ENCODE measurements at regions not wholly inside any gene's neighbourhood (a gene's known extent, or its start where the extent isn't known, plus 50 kb on each side); places are given as distances from the start of the nearest gene placed in this dataset.

GRCh38 chr11:70912226-70912840 is 340.0 kb downstream of the SHANK2 start:
- no peaks in the 10 kb centered on the region for H3K9me3 ChIP-seq (ENCODE audit: control insufficient read depth, low read depth, low read length)
- H3K4me1 ChIP-seq (ENCODE audit: control insufficient read depth, insufficient read depth, low read length) = peaks cover 4% of the 10 kb centered on the region
- H3K27me3 ChIP-seq (ENCODE audit: control insufficient read depth, insufficient read depth, low read length) = no peaks in the 10 kb centered on the region
- no CpG with 5 or more reads among the region's 11 CpGs for WGBS (ENCODE audit: insufficient coverage, low lambda C conversion rate)
- no peak overlapping the region for H3K27ac ChIP-seq (ENCODE audit: low read length)
- no peaks in the 10 kb centered on the region for H3K36me3 ChIP-seq (ENCODE audit: control insufficient read depth, insufficient read depth, low read length)
- no peak for DNase-seq
- no peak overlapping the region for H3K4me3 ChIP-seq (ENCODE audit: low read length)

DNA sequence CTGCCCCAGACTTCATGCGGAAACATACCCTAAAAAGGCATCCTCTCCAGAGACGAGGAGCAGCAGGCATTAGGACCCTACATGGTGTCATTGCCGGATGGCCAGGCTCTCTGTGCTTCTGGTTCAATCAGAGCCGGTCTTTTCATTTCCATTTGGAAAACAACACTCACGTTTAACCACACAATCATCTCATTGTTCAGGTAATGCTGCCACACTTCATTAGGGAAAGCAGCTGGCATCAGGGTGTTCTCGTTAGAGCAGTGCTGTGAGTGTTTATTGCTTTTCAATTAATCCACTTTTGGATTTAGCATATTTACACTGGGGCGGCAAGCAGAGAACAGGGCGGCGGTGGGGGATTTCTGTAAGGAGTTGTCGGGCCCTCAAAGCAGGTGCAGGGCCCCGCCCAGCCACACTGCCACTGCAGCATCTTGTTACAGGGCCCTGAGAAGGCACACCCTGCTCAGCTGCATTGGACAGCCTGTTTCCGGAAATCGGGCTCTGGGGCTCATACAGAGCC is 338.6 kb downstream of the SHANK2 start:
- Histone ChIP-seq H3K9me3 (ENCODE audit: control insufficient read depth, low read depth, low read length) (peaks cover 3% of the 10 kb centered on the region), H3K27ac (ENCODE audit: low read length) (peak overlapping the region; percentile 46), H3K4me3 (ENCODE audit: low read length) (no peak overlapping the region), H3K36me3 (ENCODE audit: control insufficient read depth, insufficient read depth, low read length) (peaks cover 2% of the 10 kb centered on the region), H3K27me3 (ENCODE audit: control insufficient read depth, insufficient read depth, low read length) (no peaks in the 10 kb centered on the region), H3K4me1 (ENCODE audit: control insufficient read depth, insufficient read depth, low read length) (peaks cover 4% of the 10 kb centered on the region)
- peak; percentile 16 to 59 for DNase-seq
- WGBS (ENCODE audit: insufficient coverage, low lambda C conversion rate) = no CpG with 5 or more reads among the region's 13 CpGs

DNA sequence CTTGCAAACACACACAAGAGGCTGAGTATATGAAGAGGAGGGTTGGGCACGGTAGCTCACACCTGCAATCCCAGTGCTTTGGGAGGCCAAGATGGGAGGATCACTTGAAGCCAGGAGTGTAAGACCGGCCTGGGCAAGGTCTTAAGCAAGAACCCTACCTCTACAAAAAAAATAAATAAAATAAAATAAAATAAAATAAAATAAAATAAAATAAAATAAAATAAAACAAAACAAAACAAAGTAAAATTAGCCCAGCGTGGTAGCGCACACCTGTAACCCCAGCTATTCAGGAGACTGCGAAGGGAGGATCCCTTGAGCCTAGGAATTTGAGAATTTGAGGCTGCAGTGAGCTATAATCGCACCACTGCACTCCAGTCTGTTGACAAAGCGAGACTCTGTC is 337.9 kb downstream of the SHANK2 start:
- H3K27me3 ChIP-seq (ENCODE audit: control insufficient read depth, insufficient read depth, low read length) = no peaks in the 10 kb centered on the region
- H3K4me3 ChIP-seq (ENCODE audit: low read length) = no peak overlapping the region
- H3K9me3 ChIP-seq (ENCODE audit: control insufficient read depth, low read depth, low read length) = peaks cover 3% of the 10 kb centered on the region
- peaks cover 4% of the 10 kb centered on the region for H3K4me1 ChIP-seq (ENCODE audit: control insufficient read depth, insufficient read depth, low read length)
- no peak for DNase-seq
- 100% methylated on average over 3 of the region's 7 CpGs for WGBS (ENCODE audit: insufficient coverage, low lambda C conversion rate)
- H3K27ac ChIP-seq (ENCODE audit: low read length) = peak overlapping the region; percentile 46
- H3K36me3 ChIP-seq (ENCODE audit: control insufficient read depth, insufficient read depth, low read length) = peaks cover 2% of the 10 kb centered on the region

DNA sequence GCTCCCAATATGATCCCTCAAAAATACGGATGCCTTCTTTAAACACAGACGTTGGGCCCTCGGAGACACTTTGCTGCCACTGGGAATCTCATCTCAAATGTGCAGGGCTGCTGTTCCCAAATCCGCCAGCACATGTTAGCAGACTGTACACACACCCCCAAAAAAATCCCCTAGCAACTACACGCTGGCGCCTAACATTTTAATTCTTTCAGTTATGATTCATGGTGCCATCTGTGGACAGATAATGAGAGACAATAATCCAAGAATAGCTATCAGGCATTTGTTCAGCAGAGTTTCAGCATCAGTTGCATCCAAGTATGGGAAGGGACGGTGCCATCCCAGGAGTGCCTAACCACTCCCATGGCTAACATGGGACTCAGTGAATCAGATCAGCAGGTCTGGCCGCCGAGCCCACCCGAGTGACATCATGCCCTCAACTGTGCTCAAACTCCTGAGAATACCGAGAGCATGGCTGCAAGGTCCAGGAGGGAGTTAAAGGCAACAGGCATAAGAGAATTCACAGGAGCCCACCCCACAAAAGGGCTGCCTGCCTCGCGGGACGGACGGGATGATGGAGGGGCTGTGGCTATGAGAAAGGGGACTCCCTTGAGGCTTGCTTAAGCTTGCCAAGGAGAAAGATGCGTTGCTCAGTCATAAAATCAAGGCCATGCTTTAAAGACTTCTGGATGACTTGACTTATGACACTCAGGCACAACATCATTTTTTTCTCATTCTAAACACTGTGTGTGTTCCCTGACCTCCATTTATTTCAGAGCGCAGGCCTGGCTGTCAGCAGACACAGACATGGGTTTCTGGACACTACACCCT is 337.0 kb downstream of the SHANK2 start:
- Histone ChIP-seq H3K36me3 (ENCODE audit: control insufficient read depth, insufficient read depth, low read length) (peaks cover 2% of the 10 kb centered on the region), H3K27ac (ENCODE audit: low read length) (no peak overlapping the region), H3K4me1 (ENCODE audit: control insufficient read depth, insufficient read depth, low read length) (peaks cover 4% of the 10 kb centered on the region), H3K4me3 (ENCODE audit: low read length) (no peak overlapping the region), H3K9me3 (ENCODE audit: control insufficient read depth, low read depth, low read length) (peaks cover 3% of the 10 kb centered on the region), H3K27me3 (ENCODE audit: control insufficient read depth, insufficient read depth, low read length) (no peaks in the 10 kb centered on the region)
- no peak for DNase-seq
- no CpG with 5 or more reads among the region's 17 CpGs for WGBS (ENCODE audit: insufficient coverage, low lambda C conversion rate)

DNA sequence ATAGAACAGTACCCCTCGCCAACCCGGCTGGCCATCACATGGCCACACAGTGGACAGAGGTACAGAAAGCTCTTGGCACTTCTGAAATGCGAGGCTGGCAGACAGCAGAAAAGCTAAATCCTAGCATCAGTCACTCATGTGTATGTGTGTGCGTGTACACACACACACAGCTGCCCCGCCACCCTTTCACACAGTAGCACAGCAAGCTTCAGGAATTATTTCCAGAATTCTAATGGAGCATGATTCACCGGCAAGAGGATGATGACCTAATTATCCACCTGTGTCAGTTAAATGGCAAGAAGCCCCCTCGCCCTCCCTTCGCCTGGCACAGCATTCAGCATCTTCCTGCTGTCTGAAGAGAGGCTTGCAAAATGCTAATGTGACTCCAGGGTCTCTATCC is 336.0 kb downstream of the SHANK2 start:
- no peaks in the 10 kb centered on the region for H3K27me3 ChIP-seq (ENCODE audit: control insufficient read depth, insufficient read depth, low read length)
- no CpG with 5 or more reads among the region's 8 CpGs for WGBS (ENCODE audit: insufficient coverage, low lambda C conversion rate)
- H3K27ac ChIP-seq (ENCODE audit: low read length) = no peak overlapping the region
- H3K9me3 ChIP-seq (ENCODE audit: control insufficient read depth, low read depth, low read length) = peaks cover 8% of the 10 kb centered on the region
- H3K4me1 ChIP-seq (ENCODE audit: control insufficient read depth, insufficient read depth, low read length) = peaks cover 4% of the 10 kb centered on the region
- H3K36me3 ChIP-seq (ENCODE audit: control insufficient read depth, insufficient read depth, low read length) = peaks cover 2% of the 10 kb centered on the region
- no peak overlapping the region for H3K4me3 ChIP-seq (ENCODE audit: low read length)
- DNase-seq = no peak

DNA sequence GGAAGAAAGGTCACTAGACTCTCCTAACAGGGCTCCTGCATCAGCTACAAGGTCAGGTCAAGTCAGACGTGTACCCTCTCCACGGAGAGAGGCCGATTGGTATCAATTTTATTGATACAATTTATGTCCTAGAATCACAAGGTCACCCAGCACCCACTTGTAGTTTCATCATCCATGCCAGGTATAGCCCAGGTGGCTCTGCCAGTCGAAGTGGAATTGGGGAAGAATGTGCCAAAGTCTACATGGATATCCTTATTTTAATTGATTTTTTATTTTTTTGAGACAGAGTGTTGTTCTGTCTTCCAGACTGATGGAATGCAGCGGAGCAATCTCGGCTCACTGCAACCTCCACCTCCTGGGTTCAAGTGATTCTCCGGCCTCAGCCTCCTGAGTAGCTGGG is 334.1 kb downstream of the SHANK2 start:
- Histone ChIP-seq H3K4me1 (ENCODE audit: control insufficient read depth, insufficient read depth, low read length) (peaks cover 4% of the 10 kb centered on the region), H3K27ac (ENCODE audit: low read length) (no peak overlapping the region), H3K36me3 (ENCODE audit: control insufficient read depth, insufficient read depth, low read length) (peaks cover 2% of the 10 kb centered on the region), H3K4me3 (ENCODE audit: low read length) (no peak overlapping the region), H3K9me3 (ENCODE audit: control insufficient read depth, low read depth, low read length) (peaks cover 24% of the 10 kb centered on the region), H3K27me3 (ENCODE audit: control insufficient read depth, insufficient read depth, low read length) (no peaks in the 10 kb centered on the region)
- no CpG with 5 or more reads among the region's 7 CpGs for WGBS (ENCODE audit: insufficient coverage, low lambda C conversion rate)
- DNase-seq = no peak

DNA sequence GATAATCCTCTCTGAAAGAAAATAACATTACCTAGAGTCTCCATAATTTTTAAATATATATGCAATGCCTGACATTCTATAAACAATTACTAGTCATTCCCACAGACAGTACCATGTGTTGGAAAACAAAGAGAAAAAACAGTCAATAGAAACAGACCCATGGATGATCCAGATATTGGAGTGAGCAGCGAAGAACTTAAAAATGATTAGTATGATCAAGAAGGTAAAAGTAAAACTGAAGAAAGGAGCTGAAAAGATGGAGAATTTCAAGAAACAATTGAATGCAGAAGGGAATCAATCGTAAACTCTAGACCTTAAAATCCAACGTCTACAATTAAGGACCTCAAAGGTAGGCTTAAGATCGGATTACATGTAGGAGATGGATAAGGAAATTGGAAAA is 330.6 kb downstream of the SHANK2 start:
- WGBS (ENCODE audit: insufficient coverage, low lambda C conversion rate) = 100% methylated on average over 3 of the region's 4 CpGs
- Histone ChIP-seq H3K27me3 (ENCODE audit: control insufficient read depth, insufficient read depth, low read length) (no peaks in the 10 kb centered on the region), H3K9me3 (ENCODE audit: control insufficient read depth, low read depth, low read length) (peaks cover 26% of the 10 kb centered on the region), H3K36me3 (ENCODE audit: control insufficient read depth, insufficient read depth, low read length) (peaks cover 2% of the 10 kb centered on the region), H3K4me1 (ENCODE audit: control insufficient read depth, insufficient read depth, low read length) (no peaks in the 10 kb centered on the region), H3K27ac (ENCODE audit: low read length) (no peak overlapping the region), H3K4me3 (ENCODE audit: low read length) (no peak overlapping the region)
- DNase-seq = no peak

DNA sequence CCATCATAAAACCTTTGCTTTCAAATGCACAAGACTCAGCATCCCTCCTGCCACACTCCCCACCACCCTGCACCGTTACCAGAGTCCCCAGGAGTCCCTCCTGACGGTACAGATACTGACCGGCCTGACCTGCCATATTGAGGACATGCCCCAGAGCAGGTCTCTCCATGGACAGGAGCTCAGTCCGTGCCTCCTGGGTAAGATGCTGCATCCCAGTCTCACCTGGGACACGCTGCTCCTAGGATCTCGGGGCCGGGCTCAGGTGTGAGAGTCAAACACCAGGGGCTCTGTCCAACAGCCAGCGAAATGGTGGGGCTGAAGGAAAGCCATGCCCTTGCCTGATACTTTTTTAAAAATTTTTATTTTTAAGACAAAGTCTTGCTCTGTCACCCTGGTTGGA is 328.3 kb downstream of the SHANK2 start:
- Histone ChIP-seq H3K4me3 (ENCODE audit: low read length) (no peak overlapping the region), H3K36me3 (ENCODE audit: control insufficient read depth, insufficient read depth, low read length) (no peaks in the 10 kb centered on the region), H3K27ac (ENCODE audit: low read length) (no peak overlapping the region), H3K27me3 (ENCODE audit: control insufficient read depth, insufficient read depth, low read length) (no peaks in the 10 kb centered on the region), H3K4me1 (ENCODE audit: control insufficient read depth, insufficient read depth, low read length) (no peaks in the 10 kb centered on the region), H3K9me3 (ENCODE audit: control insufficient read depth, low read depth, low read length) (peaks cover 23% of the 10 kb centered on the region)
- WGBS (ENCODE audit: insufficient coverage, low lambda C conversion rate) = no CpG with 5 or more reads among the region's 8 CpGs
- DNase-seq = no peak

DNA sequence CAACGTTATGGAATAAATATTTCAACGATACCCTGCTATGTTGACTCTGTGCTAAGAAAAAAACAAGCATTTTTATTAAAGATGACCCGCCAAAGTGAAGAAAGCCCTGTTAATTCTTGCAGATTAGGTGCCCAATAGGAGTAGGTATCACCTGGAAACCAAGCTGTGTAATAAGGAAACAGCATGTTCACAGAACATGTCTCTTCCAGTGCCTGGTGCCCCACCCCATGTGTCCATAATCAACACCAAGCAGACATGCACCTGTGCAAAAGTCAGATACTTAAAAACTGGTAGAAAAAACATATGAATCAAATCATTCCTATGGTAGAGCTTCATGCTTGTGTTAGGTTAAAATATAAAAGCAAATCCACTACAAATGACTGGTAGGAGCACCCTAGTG is 327.1 kb downstream of the SHANK2 start:
- H3K27ac ChIP-seq (ENCODE audit: low read length) = no peak overlapping the region
- H3K4me1 ChIP-seq (ENCODE audit: control insufficient read depth, insufficient read depth, low read length) = no peaks in the 10 kb centered on the region
- peaks cover 23% of the 10 kb centered on the region for H3K9me3 ChIP-seq (ENCODE audit: control insufficient read depth, low read depth, low read length)
- no peak overlapping the region for H3K4me3 ChIP-seq (ENCODE audit: low read length)
- H3K27me3 ChIP-seq (ENCODE audit: control insufficient read depth, insufficient read depth, low read length) = no peaks in the 10 kb centered on the region
- DNase-seq = no peak
- WGBS (ENCODE audit: insufficient coverage, low lambda C conversion rate) = 93% methylated on average over 3 of the region's 3 CpGs
- H3K36me3 ChIP-seq (ENCODE audit: control insufficient read depth, insufficient read depth, low read length) = peaks cover 2% of the 10 kb centered on the region

- Histone ChIP-seq H3K4me3 (ENCODE audit: low read length) (no peak overlapping the region), H3K27ac (ENCODE audit: low read length) (no peak overlapping the region), H3K9me3 (ENCODE audit: control insufficient read depth, low read depth, low read length) (peaks cover 15% of the 10 kb centered on the region), H3K36me3 (ENCODE audit: control insufficient read depth, insufficient read depth, low read length) (peaks cover 2% of the 10 kb centered on the region), H3K4me1 (ENCODE audit: control insufficient read depth, insufficient read depth, low read length) (no peaks in the 10 kb centered on the region), H3K27me3 (ENCODE audit: control insufficient read depth, insufficient read depth, low read length) (no peaks in the 10 kb centered on the region)
- WGBS (ENCODE audit: insufficient coverage, low lambda C conversion rate) = no CpG with 5 or more reads among the region's 14 CpGs
- DNase-seq = no peak
These were observed 325.7 kb downstream of the SHANK2 start for GRCh38 chr11:70926543-70927201.
